ENCODE measurements at regions not wholly inside any gene's neighbourhood (a gene's known extent, or its start where the extent isn't known, plus 50 kb on each side); places are given as distances from the start of the nearest gene placed in this dataset.

GRCh38 chr13:107057028-107057631, 489.2 kb upstream of the ARGLU1 start:
- TF ChIP-seq EZH2phosphoT487 (conservative IDR thresholded peaks at IDR 0.05; ENCODE audit: low read length): no peak
- no peak for TF ChIP-seq CTCF (IDR thresholded peaks at IDR 0.05; ENCODE audit: insufficient read depth, low read length, poor library complexity, severe bottlenecking)
- Histone ChIP-seq H3K9me3 (ENCODE audit: insufficient read depth, low read length) (no peaks in the 10 kb centered on the region), H3K27me3 (ENCODE audit: low read length) (no peaks in the 10 kb centered on the region), H3K9me2 (replicated peaks; ENCODE audit: insufficient read depth, low read length) (no peaks in the 10 kb centered on the region), H3K4me2 (ENCODE audit: low read depth, low read length, poor library complexity, severe bottlenecking) (no peak overlapping the region), H3K36me3 (ENCODE audit: low read length) (no peaks in the 10 kb centered on the region), H3F3A (ENCODE audit: insufficient read depth) (no peaks in the 10 kb centered on the region), H4K20me1 (ENCODE audit: low read depth, low read length) (no peaks in the 10 kb centered on the region), H3K27ac (ENCODE audit: low read depth, low read length) (no peak overlapping the region), H2AFZ (ENCODE audit: low read depth, low read length, severe bottlenecking) (no peak overlapping the region), H3K4me3 (ENCODE audit: insufficient read depth, low read length, poor library complexity, severe bottlenecking) (no peak overlapping the region), H3K9ac (ENCODE audit: low read length) (no peak overlapping the region), H3K79me2 (ENCODE audit: insufficient read depth, low read length) (no peaks in the 10 kb centered on the region)

GRCh38 chr13:107043021-107043956, 475.4 kb upstream of the ARGLU1 start:
- Histone ChIP-seq H3K4me2 (ENCODE audit: low read depth, low read length, poor library complexity, severe bottlenecking) (no peak overlapping the region), H3K27me3 (ENCODE audit: low read length) (no peaks in the 10 kb centered on the region), H2AFZ (ENCODE audit: low read depth, low read length, severe bottlenecking) (no peak overlapping the region), H3K79me2 (ENCODE audit: insufficient read depth, low read length) (no peaks in the 10 kb centered on the region), H3K9me3 (ENCODE audit: insufficient read depth, low read length) (no peaks in the 10 kb centered on the region), H3K9ac (ENCODE audit: low read length) (no peak overlapping the region), H3K4me3 (ENCODE audit: insufficient read depth, low read length, poor library complexity, severe bottlenecking) (no peak overlapping the region), H3K9me2 (replicated peaks; ENCODE audit: insufficient read depth, low read length) (no peaks in the 10 kb centered on the region), H4K20me1 (ENCODE audit: low read depth, low read length) (no peaks in the 10 kb centered on the region), H3K27ac (ENCODE audit: low read depth, low read length) (no peak overlapping the region), H3K36me3 (ENCODE audit: low read length) (no peaks in the 10 kb centered on the region), H3F3A (ENCODE audit: insufficient read depth) (no peaks in the 10 kb centered on the region)
- TF ChIP-seq EZH2phosphoT487 (conservative IDR thresholded peaks at IDR 0.05; ENCODE audit: low read length): no peak

DNA sequence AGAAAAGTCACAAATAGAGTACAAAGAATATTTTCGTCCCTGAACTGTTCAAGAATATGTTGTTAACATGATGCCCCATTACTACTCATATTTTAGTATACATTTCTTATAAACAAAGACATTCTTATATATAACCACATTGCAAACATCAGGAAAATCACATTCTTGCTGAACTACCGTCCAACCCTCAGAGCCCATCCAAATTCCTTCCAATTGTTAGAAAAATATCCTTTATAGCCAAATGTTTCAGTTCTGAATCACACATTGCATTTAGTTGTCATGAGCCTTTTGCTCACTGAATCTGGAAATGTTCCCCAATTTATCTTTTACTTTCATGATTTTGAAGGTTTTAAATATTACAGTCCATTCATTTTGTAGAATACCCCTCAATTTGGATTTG, 467.8 kb upstream of the ARGLU1 start:
- H2AFZ ChIP-seq (ENCODE audit: low read depth, low read length, severe bottlenecking): no peak overlapping the region
- TF ChIP-seq EZH2phosphoT487 (conservative IDR thresholded peaks at IDR 0.05; ENCODE audit: low read length) (no peak), CTCF (IDR thresholded peaks at IDR 0.05; ENCODE audit: insufficient read depth, low read length, poor library complexity, severe bottlenecking) (no peak)

GRCh38 chr13:107035186-107035585, 467.2 kb upstream of the ARGLU1 start:
- Histone ChIP-seq H3K36me3 (ENCODE audit: low read length) (no peaks in the 10 kb centered on the region), H3K9ac (ENCODE audit: low read length) (no peak overlapping the region), H3K4me3 (ENCODE audit: insufficient read depth, low read length, poor library complexity, severe bottlenecking) (no peak overlapping the region), H3K4me2 (ENCODE audit: low read depth, low read length, poor library complexity, severe bottlenecking) (no peak overlapping the region), H3K9me2 (replicated peaks; ENCODE audit: insufficient read depth, low read length) (no peaks in the 10 kb centered on the region), H3K27ac (ENCODE audit: low read depth, low read length) (no peak overlapping the region), H3K9me3 (ENCODE audit: insufficient read depth, low read length) (no peaks in the 10 kb centered on the region), H2AFZ (ENCODE audit: low read depth, low read length, severe bottlenecking) (no peak overlapping the region), H3F3A (ENCODE audit: insufficient read depth) (no peaks in the 10 kb centered on the region), H3K79me2 (ENCODE audit: insufficient read depth, low read length) (no peaks in the 10 kb centered on the region), H4K20me1 (ENCODE audit: low read depth, low read length) (no peaks in the 10 kb centered on the region), H3K27me3 (ENCODE audit: low read length) (no peaks in the 10 kb centered on the region)
- TF ChIP-seq CTCF (IDR thresholded peaks at IDR 0.05; ENCODE audit: insufficient read depth, low read length, poor library complexity, severe bottlenecking) (no peak), EZH2phosphoT487 (conservative IDR thresholded peaks at IDR 0.05; ENCODE audit: low read length) (no peak)

More for the DNA sequence above, 467.8 kb upstream of the ARGLU1 start:
- Histone ChIP-seq H4K20me1 (ENCODE audit: low read depth, low read length) (no peaks in the 10 kb centered on the region), H3F3A (ENCODE audit: insufficient read depth) (no peaks in the 10 kb centered on the region), H3K79me2 (ENCODE audit: insufficient read depth, low read length) (no peaks in the 10 kb centered on the region), H3K27ac (ENCODE audit: low read depth, low read length) (no peak overlapping the region), H3K9ac (ENCODE audit: low read length) (no peak overlapping the region), H3K36me3 (ENCODE audit: low read length) (no peaks in the 10 kb centered on the region), H3K4me2 (ENCODE audit: low read depth, low read length, poor library complexity, severe bottlenecking) (no peak overlapping the region), H3K27me3 (ENCODE audit: low read length) (no peaks in the 10 kb centered on the region), H3K4me3 (ENCODE audit: insufficient read depth, low read length, poor library complexity, severe bottlenecking) (no peak overlapping the region), H3K9me2 (replicated peaks; ENCODE audit: insufficient read depth, low read length) (no peaks in the 10 kb centered on the region), H3K9me3 (ENCODE audit: insufficient read depth, low read length) (no peaks in the 10 kb centered on the region)

All from SU-DHL-6 (cell line).